ENCODE measurements at regions not wholly inside any gene's neighbourhood (a gene's known extent, or its start where the extent isn't known, plus 50 kb on each side); places are given as distances from the start of the nearest gene placed in this dataset.

- TF ChIP-seq CTCF (IDR thresholded peaks at IDR 0.05 in 2 of 3, conservative IDR thresholded peaks at IDR 0.05 in 1 of 3; ENCODE audit: borderline replicate concordance in 1 of 3, insufficient read depth in 1 of 3, low read depth in 2 of 3, low read length in 2 of 3): no peak
- TF ChIP-seq ELF1 (IDR thresholded peaks at IDR 0.05; ENCODE audit: borderline replicate concordance, low read depth): no peak
- TF ChIP-seq SP1 (IDR thresholded peaks at IDR 0.05; ENCODE audit: low read depth): no peak
- no peak for TF ChIP-seq ATF3 (IDR thresholded peaks at IDR 0.05)
- TF ChIP-seq REST (IDR thresholded peaks at IDR 0.05; ENCODE audit: low read depth): no peak
- no peak for TF ChIP-seq EZH2 (IDR thresholded peaks at IDR 0.05)
- no peak for TF ChIP-seq TCF7L2 (IDR thresholded peaks at IDR 0.05; ENCODE audit: borderline replicate concordance, extremely low read depth, insufficient read depth, insufficient read length)
- TF ChIP-seq POLR2AphosphoS5 (IDR thresholded peaks at IDR 0.05; ENCODE audit: low read depth, low read length): no peak
Measured at GRCh38 chr5:66529704-66530103, 66.5 kb upstream of the MAST4 start.
